PC-9 (cell line): ENCODE measurements at regions not wholly inside any gene's neighbourhood (a gene's known extent, or its start where the extent isn't known, plus 50 kb on each side); places are given as distances from the start of the nearest gene placed in this dataset.

Experiments
- BruUV-seq: library from RNA; stranded (reverse); fragments of 400-500 nt; replicated peaks from 2 replicates; lab custom pipeline; 2021; lab: Mats Ljungman, UMichigan
- CTCF ChIA-PET: fragments of 300-600 bp; sonication (Branson Sonifier 250); formaldehyde crosslinking; loops from one replicate; lab custom pipeline; 2022; ENCODE audit warnings: antibody characterized with exemption; lab: Charles Lee
- POLR2A ChIA-PET: fragments of 300-600 bp; sonication (Branson Sonifier 250); formaldehyde crosslinking; loops from one replicate; lab custom pipeline; 2022; ENCODE audit warnings: antibody characterized with exemption; ENCODE audit not compliant: unreplicated experiment; lab: Charles Lee
- DNase-seq, 2 experiments: peaks; one replicate each; pipeline versions ENCODE4 v3.0.0 to v3.0.0-alpha.2; 2015 to 2022; ENCODE audit warnings: mixed read lengths in 1 of 2
- H2AFZ ChIP-seq: fragments of 200-600 bp; sonication (generic); 2 replicates; pipeline ENCODE4 v1.8.1; 2017; ENCODE audit warnings: antibody characterized with exemption
- H3F3A ChIP-seq: fragments of 200-600 bp; sonication (generic); 2 replicates; pipeline ENCODE4 v1.8.1; 2017; ENCODE audit warnings: antibody characterized with exemption, mild to moderate bottlenecking, low read depth; ENCODE audit not compliant: insufficient read depth
- H3K27ac ChIP-seq: fragments of 200-600 bp; sonication (generic); 2 replicates; pipeline ENCODE4 v1.6.1; 2016; ENCODE audit warnings: mixed run types
- H3K27me3 ChIP-seq: fragments of 200-600 bp; sonication (generic); 2 replicates; pipeline ENCODE4 v1.6.1; 2016; ENCODE audit warnings: low read depth, mixed run types; ENCODE audit not compliant: insufficient read depth
- H3K36me3 ChIP-seq: fragments of 200-600 bp; sonication (generic); 2 replicates; pipeline ENCODE4 v1.6.1; 2016; ENCODE audit warnings: low read depth, mixed run types
- H3K4me1 ChIP-seq: fragments of 200-600 bp; sonication (generic); replicated peaks from 2 replicates; pipeline ENCODE4 v1.6.1; 2016; ENCODE audit warnings: mixed run types; ENCODE audit not compliant: insufficient read depth
- H3K4me2 ChIP-seq: fragments of 200-600 bp; sonication (generic); 2 replicates; pipeline ENCODE4 v1.6.1; 2017; ENCODE audit warnings: mixed run types
- H3K4me3 ChIP-seq: fragments of 200-600 bp; sonication (generic); 2 replicates; pipeline ENCODE4 v1.6.1; 2016; ENCODE audit warnings: mixed run types
- H3K79me2 ChIP-seq: fragments of 200-600 bp; sonication (generic); 2 replicates; pipeline ENCODE4 v1.6.1; 2017; ENCODE audit warnings: low read depth, mixed run types
- H3K9me2 ChIP-seq: fragments of 200-600 bp; sonication (generic); 2 replicates; pipeline ENCODE4 v1.8.1; 2017; ENCODE audit warnings: mild to moderate bottlenecking; ENCODE audit not compliant: insufficient read depth
- H3K9me3 ChIP-seq: fragments of 200-600 bp; sonication (generic); 2 replicates; pipeline ENCODE4 v1.8.1; 2016; ENCODE audit warnings: low read depth; ENCODE audit not compliant: insufficient read depth
- H4K20me1 ChIP-seq: fragments of 200-600 bp; sonication (generic); 2 replicates; pipeline ENCODE4 v1.8.1; 2017; ENCODE audit not compliant: insufficient read depth
- EZH2 ChIP-seq: fragments of 200-600 bp; sonication (generic); IDR thresholded peaks from 2 replicates; pipeline ENCODE4 v1.8.0; 2017; ENCODE audit warnings: antibody characterized with exemption, low read depth
- intact Hi-C: fragments of 100-400 bp; cut with micrococcal nuclease; formaldehyde crosslinking; loops from one replicate; pipeline ENCODE4 v1.10.0; 2022; ENCODE audit not compliant: unreplicated experiment
- TF ChIP-seq, protein P1 (sequence below): fragments of 200-600 bp; sonication (generic); conservative IDR thresholded peaks from 2 replicates; pipeline ENCODE4 v1.6.1; 2017; ENCODE audit warnings: mixed run types, antibody characterized with exemption, mild to moderate bottlenecking, moderate library complexity

DNA sequence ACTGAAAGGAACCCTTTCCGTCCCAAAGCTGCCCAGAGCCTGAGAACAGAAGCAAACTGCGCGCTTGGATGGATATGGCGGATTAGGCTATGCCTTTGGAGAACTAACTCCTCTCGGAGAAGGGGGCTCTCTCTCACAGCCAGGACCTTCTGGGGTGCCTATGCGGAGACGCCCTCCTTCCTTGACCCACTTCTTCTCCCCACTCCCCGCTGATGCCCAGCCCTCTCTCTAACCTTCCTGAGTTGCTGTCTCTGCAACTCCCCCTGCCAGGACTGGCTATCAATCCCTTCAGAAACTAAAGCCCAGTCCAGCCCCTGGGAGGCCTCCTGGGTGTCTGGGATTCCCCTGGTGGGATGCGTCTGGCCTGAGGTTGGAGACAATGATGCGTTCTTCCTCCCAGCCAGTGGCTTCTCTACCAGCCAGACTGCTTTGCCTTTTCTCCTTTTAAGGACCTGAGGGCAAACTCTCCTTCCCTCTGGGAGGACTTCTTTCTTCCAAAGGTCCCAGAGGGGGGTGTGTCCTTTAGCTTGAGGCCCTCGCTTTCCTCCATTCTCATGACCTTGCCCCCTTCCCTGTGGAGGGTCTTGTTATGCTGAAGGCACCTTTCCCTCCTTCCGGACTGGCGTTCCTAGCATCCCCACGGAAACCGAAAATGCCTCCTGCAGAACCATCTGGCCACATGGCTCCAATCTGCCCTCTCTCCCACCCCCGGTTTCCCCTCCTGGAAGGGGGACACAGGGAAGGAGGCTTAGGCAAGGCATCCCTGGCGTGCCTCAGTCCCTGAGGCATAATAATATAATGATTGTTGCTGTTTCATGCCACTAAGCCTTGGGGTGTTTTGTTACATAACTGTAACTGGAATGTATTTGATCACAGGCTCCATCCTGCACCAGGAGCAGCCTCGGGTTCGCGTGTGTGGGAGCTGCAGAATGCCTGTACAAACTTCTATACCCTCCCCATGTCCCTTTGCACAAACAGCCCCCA is 63.4 kb upstream of the C15orf39 start:
- no TSS peak for BruUV-seq
- Histone ChIP-seq H3K27me3 (no peaks in the 10 kb centered on the region), H3K79me2 (no peaks in the 10 kb centered on the region), H4K20me1 (no peaks in the 10 kb centered on the region), H3K4me2 (no peak overlapping the region), H3K9me3 (peaks cover 12% of the 10 kb centered on the region), H3K36me3 (no peaks in the 10 kb centered on the region), H3K4me3 (no peak overlapping the region), H3K9me2 (no peaks in the 10 kb centered on the region), H3K27ac (no peak overlapping the region), H3F3A (no peaks in the 10 kb centered on the region), H3K4me1 (no peaks in the 10 kb centered on the region), H2AFZ (no peak overlapping the region)
- intact Hi-C loops: no loop called here
- TF ChIP-seq EZH2: no peak
- TF ChIP-seq, protein P1, sequence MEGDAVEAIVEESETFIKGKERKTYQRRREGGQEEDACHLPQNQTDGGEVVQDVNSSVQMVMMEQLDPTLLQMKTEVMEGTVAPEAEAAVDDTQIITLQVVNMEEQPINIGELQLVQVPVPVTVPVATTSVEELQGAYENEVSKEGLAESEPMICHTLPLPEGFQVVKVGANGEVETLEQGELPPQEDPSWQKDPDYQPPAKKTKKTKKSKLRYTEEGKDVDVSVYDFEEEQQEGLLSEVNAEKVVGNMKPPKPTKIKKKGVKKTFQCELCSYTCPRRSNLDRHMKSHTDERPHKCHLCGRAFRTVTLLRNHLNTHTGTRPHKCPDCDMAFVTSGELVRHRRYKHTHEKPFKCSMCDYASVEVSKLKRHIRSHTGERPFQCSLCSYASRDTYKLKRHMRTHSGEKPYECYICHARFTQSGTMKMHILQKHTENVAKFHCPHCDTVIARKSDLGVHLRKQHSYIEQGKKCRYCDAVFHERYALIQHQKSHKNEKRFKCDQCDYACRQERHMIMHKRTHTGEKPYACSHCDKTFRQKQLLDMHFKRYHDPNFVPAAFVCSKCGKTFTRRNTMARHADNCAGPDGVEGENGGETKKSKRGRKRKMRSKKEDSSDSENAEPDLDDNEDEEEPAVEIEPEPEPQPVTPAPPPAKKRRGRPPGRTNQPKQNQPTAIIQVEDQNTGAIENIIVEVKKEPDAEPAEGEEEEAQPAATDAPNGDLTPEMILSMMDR: no peak
- POLR2A ChIA-PET: interaction anchor here (0.7 kb wide), 1 partner anchor 244 kb away, joined by 6 read pairs; no protein-coding TSS in a partner anchor
- CTCF ChIA-PET: interaction anchor here (0.5 to 0.6 kb wide), 2 partner anchors 37 to 80 kb away, joined by 3 to 5 read pairs; no protein-coding TSS in a partner anchor
- DNase-seq: no peak

DNA sequence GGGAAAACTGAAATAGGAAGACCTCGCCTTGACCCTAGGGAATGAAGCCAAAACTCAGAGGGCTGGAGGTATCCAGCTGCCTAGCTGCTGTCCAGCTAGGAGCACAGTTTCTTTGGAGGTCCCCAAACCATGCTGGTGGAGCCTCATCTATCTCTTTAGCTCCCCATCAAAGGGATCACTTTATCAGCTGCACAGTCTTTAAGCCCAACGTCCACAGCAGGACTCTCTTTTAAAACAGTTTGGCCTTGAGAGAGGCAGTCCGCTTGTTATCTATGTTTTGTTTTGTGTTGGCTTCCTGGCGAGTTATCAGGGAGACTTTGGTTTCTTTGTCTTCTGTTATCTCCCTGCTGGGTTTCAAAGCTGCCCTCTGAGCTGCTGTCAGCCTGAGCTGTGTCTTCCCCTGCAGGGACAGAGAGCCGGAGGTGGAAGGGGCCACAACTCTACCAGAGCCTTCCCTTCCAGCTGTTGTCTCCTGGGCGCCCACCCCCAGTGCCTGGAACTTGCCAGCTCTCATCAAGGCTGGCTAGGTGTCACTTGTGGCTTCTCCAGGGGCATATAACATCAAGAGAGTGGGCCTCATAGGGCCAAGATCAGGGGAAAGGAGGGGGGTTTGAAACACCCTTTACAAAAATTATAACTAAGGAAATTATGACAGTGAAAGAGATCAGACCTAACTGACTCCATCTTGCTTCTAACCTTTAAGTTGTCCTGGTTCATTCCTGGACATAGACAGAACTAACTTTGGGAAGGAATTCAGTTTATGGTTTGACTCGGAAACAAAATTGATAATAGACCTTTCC is 61.4 kb upstream of the C15orf39 start:
- Histone ChIP-seq H3K4me1 (no peaks in the 10 kb centered on the region), H3K4me2 (no peak overlapping the region), H3K36me3 (no peaks in the 10 kb centered on the region), H3K9me3 (peaks cover 20% of the 10 kb centered on the region), H2AFZ (no peak overlapping the region), H4K20me1 (no peaks in the 10 kb centered on the region), H3K79me2 (no peaks in the 10 kb centered on the region), H3K27ac (no peak overlapping the region), H3K27me3 (no peaks in the 10 kb centered on the region), H3F3A (no peaks in the 10 kb centered on the region), H3K9me2 (no peaks in the 10 kb centered on the region), H3K4me3 (no peak overlapping the region)
- ChIA-PET POLR2A (no interaction called here), CTCF (no interaction called here)
- no peak for DNase-seq
- TF ChIP-seq, protein P1: no peak
- TF ChIP-seq EZH2: no peak
- intact Hi-C loops: no loop called here
- no TSS peak for BruUV-seq

DNA sequence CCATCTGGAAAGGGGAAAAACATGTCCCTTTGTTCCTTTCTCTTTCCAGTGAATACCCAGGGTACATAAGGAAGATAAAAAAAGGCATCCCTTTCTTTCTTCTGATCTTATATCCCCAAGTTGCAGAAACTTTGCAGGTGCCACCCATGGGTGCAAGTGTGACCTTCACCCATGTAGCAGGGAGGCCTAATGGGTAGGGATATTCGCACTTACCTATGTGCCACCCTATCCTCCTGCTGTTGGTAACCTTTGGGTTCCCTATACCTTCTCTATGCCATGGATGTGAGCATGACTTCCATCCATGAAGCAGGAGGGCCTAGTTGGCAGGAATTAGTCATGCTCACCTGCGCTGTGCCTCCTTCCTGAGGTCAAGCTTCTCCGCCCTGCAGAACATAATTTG is 59.2 kb upstream of the C15orf39 start:
- POLR2A ChIA-PET: no interaction called here
- H3K4me3 ChIP-seq: no peak overlapping the region
- no peaks in the 10 kb centered on the region for H3K79me2 ChIP-seq
- TF ChIP-seq EZH2: no peak
- TF ChIP-seq, protein P1: no peak
- H3K9me2 ChIP-seq: no peaks in the 10 kb centered on the region
- no peak overlapping the region for H3K27ac ChIP-seq
- DNase-seq: no peak
- H4K20me1 ChIP-seq: no peaks in the 10 kb centered on the region
- no peak overlapping the region for H2AFZ ChIP-seq
- no peaks in the 10 kb centered on the region for H3K4me1 ChIP-seq
- BruUV-seq: no TSS peak
- intact Hi-C loops: no loop called here
- CTCF ChIA-PET: no interaction called here
- peaks cover 21% of the 10 kb centered on the region for H3K9me3 ChIP-seq
- H3F3A ChIP-seq: no peaks in the 10 kb centered on the region
- H3K4me2 ChIP-seq: no peak overlapping the region
- no peaks in the 10 kb centered on the region for H3K36me3 ChIP-seq
- H3K27me3 ChIP-seq: no peaks in the 10 kb centered on the region
